Vagina (tissue), 2 donors: ENCODE measurements at regions not wholly inside any gene's neighbourhood (a gene's known extent, or its start where the extent isn't known, plus 50 kb on each side); places are given as distances from the start of the nearest gene placed in this dataset.

Experiments used
- DNase-seq, 2 donors: peaks; one replicate each; pipeline ENCODE4 v3.0.0-alpha.2; 2017; ENCODE audit errors: extremely low spot score in 2 of 2
- H3K27ac ChIP-seq: fragments of 200-600 bp; sonication (generic); one replicate; pipeline ENCODE4 v1.5.1; 2019
- H3K27me3 ChIP-seq: fragments of 200-600 bp; sonication (generic); one replicate; pipeline ENCODE4 v1.5.1; 2019
- H3K36me3 ChIP-seq, 2 donors: fragments of 200-600 bp; sonication (generic); one replicate each; pipeline ENCODE4 v1.5.1; 2017 to 2019
- H3K4me1 ChIP-seq: fragments of 200-600 bp; sonication (generic); one replicate; pipeline ENCODE4 v1.5.1; 2019
- H3K4me3 ChIP-seq, 2 donors: fragments of 200-600 bp; sonication (generic); 1 replicate in 1 of 2; 2 replicates in 1 of 2; pipeline ENCODE4 v1.5.1; 2016 to 2019
- H3K9me3 ChIP-seq: fragments of 200-600 bp; sonication (generic); one replicate; pipeline ENCODE4 v1.5.1; 2019
- CTCF ChIP-seq, 3 experiments: fragments of 450-650 bp in 2 of 3; fragments of 200-600 bp in 1 of 3; sonication (generic) in 1 of 3; IDR thresholded peaks; one replicate each; pipeline ENCODE4 v1.5.1; 2017 to 2019; ENCODE audit warnings: antibody characterized with exemption in 3 of 3, mild to moderate bottlenecking in 2 of 3, moderate library complexity in 2 of 3
- POLR2A ChIP-seq, 2 donors: fragments of 450-650 bp; IDR thresholded peaks; one replicate each; pipeline ENCODE4 v1.6.1; 2017; ENCODE audit warnings: antibody characterized with exemption in 2 of 2, mild to moderate bottlenecking in 2 of 2, moderate library complexity in 2 of 2
- POLR2AphosphoS5 ChIP-seq, 2 donors: sonication (generic); formaldehyde crosslinking; IDR thresholded peaks; one replicate each; pipeline ENCODE4 v1.9.0; 2017; ENCODE audit warnings: antibody characterized with exemption in 2 of 2, mild to moderate bottlenecking in 2 of 2, low read depth in 1 of 2; ENCODE audit not compliant: insufficient read depth in 1 of 2
- intact Hi-C: fragments of 100-400 bp; cut with DNase I; formaldehyde crosslinking; loops from one replicate; pipeline ENCODE4 v1.15.1; 2023

DNA sequence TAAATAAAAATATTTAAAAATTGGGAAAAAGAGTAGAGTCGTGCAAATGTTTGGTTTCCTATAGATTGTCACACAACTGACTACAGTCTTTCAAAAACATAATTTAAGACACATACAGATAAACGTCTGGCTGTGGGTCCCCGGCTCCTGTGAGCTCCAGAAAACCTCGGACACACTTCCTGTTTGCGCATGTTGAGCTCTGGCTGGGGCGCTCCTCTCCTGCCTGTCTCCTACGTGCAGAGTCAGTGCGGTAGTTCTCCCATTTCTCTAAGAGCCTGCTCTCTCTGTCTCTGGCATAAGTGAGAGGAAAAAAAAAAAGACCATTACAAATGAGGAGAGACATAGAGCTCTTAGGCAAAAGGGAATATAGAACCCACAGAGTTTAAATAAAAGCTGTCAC lies 128.2 kb upstream of the OBI1 start:
- DNase-seq: no peak
- Histone ChIP-seq H3K27ac (no peak overlapping the region), H3K36me3 (no peaks in the 10 kb centered on the region), H3K9me3 (no peaks in the 10 kb centered on the region), H3K4me1 (no peaks in the 10 kb centered on the region), H3K27me3 (no peaks in the 10 kb centered on the region), H3K4me3 (no peak overlapping the region)
- intact Hi-C loops: no loop called here
- TF ChIP-seq POLR2AphosphoS5 (IDR thresholded peaks at IDR 0.05; ENCODE audit: insufficient read depth in 1 of 2, low read depth in 1 of 2): no peak
- TF ChIP-seq POLR2A (IDR thresholded peaks at IDR 0.05): no peak

DNA sequence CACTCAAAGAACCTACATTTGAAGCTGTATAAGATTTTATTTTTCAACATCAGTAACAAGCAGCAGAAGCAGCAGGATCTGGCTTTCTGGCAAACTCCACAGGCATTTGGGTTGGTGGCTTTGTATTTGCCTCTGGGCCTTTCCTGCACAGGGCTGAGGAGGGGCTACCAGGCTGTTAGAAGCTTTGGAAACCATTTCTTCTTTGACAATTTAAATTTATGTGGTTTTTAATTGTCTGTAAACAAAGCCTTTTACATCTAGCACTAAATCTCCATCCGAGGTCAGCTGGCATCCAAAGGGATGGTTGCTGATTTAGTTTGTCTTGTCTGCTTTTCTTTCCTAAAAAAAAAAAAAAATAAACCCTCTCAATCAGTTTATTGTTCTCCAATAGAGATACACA lies 127.5 kb upstream of the OBI1 start:
- no peaks in the 10 kb centered on the region for H3K9me3 ChIP-seq
- intact Hi-C loops: no loop called here
- H3K27ac ChIP-seq: no peak overlapping the region

GRCh38 chr13:78785764-78786163 lies 126.8 kb upstream of the OBI1 start:
- H3K4me3 ChIP-seq: no peak overlapping the region
- intact Hi-C loops: no loop called here

More for the DNA sequence above, 127.5 kb upstream of the OBI1 start:
- no peak overlapping the region for H3K4me3 ChIP-seq
- H3K27me3 ChIP-seq: no peaks in the 10 kb centered on the region
- H3K4me1 ChIP-seq: no peaks in the 10 kb centered on the region
- no peak for TF ChIP-seq POLR2A (IDR thresholded peaks at IDR 0.05)
- no peak for DNase-seq
- H3K36me3 ChIP-seq: no peaks in the 10 kb centered on the region

GRCh38 chr13:78784014-78784750 lies 125.2 kb upstream of the OBI1 start:
- Histone ChIP-seq H3K4me3 (no peak overlapping the region), H3K27ac (no peak overlapping the region), H3K36me3 (no peaks in the 10 kb centered on the region), H3K9me3 (no peaks in the 10 kb centered on the region), H3K4me1 (no peaks in the 10 kb centered on the region), H3K27me3 (no peaks in the 10 kb centered on the region)
- intact Hi-C loops: no loop called here
- no peak for DNase-seq
- TF ChIP-seq CTCF (IDR thresholded peaks at IDR 0.05): no peak
- no peak for TF ChIP-seq POLR2AphosphoS5 (IDR thresholded peaks at IDR 0.05; ENCODE audit: insufficient read depth in 1 of 2, low read depth in 1 of 2)
- TF ChIP-seq POLR2A (IDR thresholded peaks at IDR 0.05): no peak

More at GRCh38 chr13:78785764-78786163, 126.8 kb upstream of the OBI1 start:
- Histone ChIP-seq H3K36me3 (no peaks in the 10 kb centered on the region), H3K27ac (no peak overlapping the region), H3K4me1 (no peaks in the 10 kb centered on the region), H3K27me3 (no peaks in the 10 kb centered on the region), H3K9me3 (no peaks in the 10 kb centered on the region)
- TF ChIP-seq POLR2A (IDR thresholded peaks at IDR 0.05) (no peak), CTCF (IDR thresholded peaks at IDR 0.05) (no peak), POLR2AphosphoS5 (IDR thresholded peaks at IDR 0.05; ENCODE audit: insufficient read depth in 1 of 2, low read depth in 1 of 2) (no peak)
- DNase-seq: no peak

DNA sequence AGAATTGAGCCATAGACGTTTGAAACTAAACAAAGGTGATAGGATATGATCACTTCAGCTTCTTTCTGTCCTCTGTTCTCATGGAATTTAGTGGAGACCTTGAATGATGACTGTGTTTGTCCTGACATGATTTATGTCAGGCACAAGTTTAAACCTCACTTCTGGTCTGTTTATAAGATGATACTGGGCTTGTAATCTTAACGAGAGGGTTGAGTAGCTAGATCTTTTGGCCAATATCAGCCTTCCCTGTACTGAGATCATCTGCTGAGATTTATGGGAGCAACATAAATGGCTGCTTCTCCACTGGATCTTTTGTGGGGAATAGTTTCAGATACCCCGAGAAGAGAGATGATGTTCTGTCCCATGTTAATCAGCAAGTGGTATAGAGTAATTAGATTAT lies 121.8 kb upstream of the OBI1 start:
- no peaks in the 10 kb centered on the region for H3K9me3 ChIP-seq
- H3K4me3 ChIP-seq: no peak overlapping the region
- H3K27ac ChIP-seq: no peak overlapping the region
- TF ChIP-seq CTCF (IDR thresholded peaks at IDR 0.05): no peak
- TF ChIP-seq POLR2AphosphoS5 (IDR thresholded peaks at IDR 0.05; ENCODE audit: insufficient read depth in 1 of 2, low read depth in 1 of 2): no peak
- TF ChIP-seq POLR2A (IDR thresholded peaks at IDR 0.05): no peak
- DNase-seq: no peak
- intact Hi-C loops: no loop called here
- H3K36me3 ChIP-seq: no peaks in the 10 kb centered on the region
- H3K4me1 ChIP-seq: no peaks in the 10 kb centered on the region
- H3K27me3 ChIP-seq: no peaks in the 10 kb centered on the region

- intact Hi-C loops: no loop called here
- H3K9me3 ChIP-seq: no peaks in the 10 kb centered on the region
- H3K27ac ChIP-seq: no peak overlapping the region
- TF ChIP-seq POLR2AphosphoS5 (IDR thresholded peaks at IDR 0.05; ENCODE audit: insufficient read depth in 1 of 2, low read depth in 1 of 2): no peak
- TF ChIP-seq POLR2A (IDR thresholded peaks at IDR 0.05): no peak
- TF ChIP-seq CTCF (IDR thresholded peaks at IDR 0.05): no peak
- H3K4me3 ChIP-seq: no peak overlapping the region
- no peaks in the 10 kb centered on the region for H3K4me1 ChIP-seq
- no peak for DNase-seq
- no peaks in the 10 kb centered on the region for H3K36me3 ChIP-seq
- H3K27me3 ChIP-seq: no peaks in the 10 kb centered on the region
These were observed 120.7 kb upstream of the OBI1 start for GRCh38 chr13:78779608-78780007.
